ENCODE measurements at regions not wholly inside any gene's neighbourhood (a gene's known extent, or its start where the extent isn't known, plus 50 kb on each side); places are given as distances from the start of the nearest gene placed in this dataset.

- no peak for DNase-seq
Observed at GRCh38 chr15:47824147-47824546, 106.8 kb downstream of the SEMA6D start.

GRCh38 chr15:47829667-47830066 is 112.4 kb downstream of the SEMA6D start:
- DNase-seq = no peak

DNA sequence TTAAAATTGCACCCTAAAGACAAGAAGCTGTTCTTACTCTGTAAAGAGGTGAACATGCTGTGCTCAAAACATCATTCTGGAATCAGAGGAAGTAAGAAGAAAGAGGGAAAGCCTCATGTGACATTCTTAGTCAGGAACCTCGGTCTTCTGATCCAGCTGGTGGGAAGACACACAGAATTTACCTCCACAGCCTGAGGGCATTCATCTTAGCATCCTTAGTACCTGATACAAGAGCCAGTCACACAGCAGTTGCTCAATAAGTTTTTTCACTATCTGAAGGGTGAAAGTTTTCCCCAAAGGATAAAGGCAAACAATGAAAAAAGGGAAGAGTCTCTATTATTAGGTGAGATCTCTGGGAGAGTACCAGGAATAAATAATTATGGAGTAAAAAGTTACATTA is 116.8 kb downstream of the SEMA6D start:
- DNase-seq = no peak

DNA sequence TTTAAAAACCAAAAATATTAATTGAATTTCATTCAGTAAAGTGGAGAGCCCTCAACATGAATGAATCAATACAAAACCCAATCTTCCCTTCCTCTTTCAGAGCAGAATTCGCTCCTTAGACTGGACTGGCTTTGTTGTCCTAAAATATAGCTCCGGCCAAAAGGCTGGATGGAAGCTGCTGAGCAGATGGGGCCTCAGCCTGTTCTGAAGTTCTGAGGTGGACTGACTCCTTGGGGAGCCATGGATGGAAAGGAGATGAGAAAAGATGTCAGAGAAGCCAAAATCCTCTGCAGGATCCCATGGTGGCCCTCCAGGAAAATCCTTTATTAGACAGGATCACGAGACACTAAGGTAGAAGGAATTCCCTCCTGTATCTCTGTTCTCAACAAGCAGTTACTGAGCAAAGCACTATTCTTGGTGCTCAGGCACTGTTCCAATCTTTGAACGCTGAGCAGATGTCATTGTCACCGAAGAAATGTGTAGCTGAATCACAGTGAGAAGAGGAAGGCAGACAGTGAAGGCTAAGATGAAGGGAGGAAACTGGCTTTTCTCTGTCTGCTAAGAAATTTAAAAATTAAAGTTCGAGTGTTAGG is 122.0 kb downstream of the SEMA6D start:
- no peak for DNase-seq

- no peak for DNase-seq
Observed at GRCh38 chr15:47843124-47843663, 125.9 kb downstream of the SEMA6D start.

- DNase-seq = no peak
Observed at GRCh38 chr15:47844437-47844836, 127.1 kb downstream of the SEMA6D start.

- no peak for DNase-seq
Observed at GRCh38 chr15:47846128-47846868, 129.0 kb downstream of the SEMA6D start.

DNA sequence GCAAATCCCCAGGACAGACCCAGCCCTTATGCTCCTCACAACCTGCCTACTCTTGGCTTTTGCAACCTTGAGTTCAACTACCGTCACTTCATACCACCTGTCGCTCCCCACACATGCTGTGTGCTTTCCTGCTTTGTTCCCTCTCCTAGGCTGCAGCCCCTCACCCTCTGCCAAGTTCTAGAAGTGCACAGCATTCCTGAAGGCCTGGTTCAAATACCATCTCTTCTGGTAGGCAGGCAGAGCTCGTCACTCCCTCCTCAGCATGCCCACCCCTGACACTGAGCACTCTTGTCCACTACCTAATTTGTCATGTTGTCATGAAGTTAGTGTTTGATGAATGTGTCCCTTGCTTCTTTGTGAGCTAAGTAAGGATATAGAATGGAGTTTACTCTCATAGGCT is 129.6 kb downstream of the SEMA6D start:
- DNase-seq = no peak

DNA sequence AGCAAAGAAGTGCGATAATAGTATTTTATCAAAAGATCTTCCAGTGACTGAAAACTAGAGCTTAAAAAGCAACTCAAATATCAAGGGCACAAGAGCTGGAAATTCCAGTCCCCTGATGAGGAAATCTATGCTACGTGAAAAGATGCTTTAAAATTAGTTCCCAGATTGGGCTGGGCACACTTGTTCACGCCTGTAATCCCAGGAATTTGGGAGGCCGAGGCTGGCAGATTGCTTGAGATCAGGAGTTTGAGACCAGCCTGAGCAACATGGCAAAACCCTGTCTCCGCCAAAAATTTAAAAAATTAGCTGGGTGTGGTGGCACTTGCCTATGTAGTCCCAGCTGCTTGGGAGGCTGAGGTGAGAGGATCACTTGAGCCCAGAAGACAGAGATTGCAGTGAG is 138.8 kb downstream of the SEMA6D start:
- DNase-seq = no peak

DNA sequence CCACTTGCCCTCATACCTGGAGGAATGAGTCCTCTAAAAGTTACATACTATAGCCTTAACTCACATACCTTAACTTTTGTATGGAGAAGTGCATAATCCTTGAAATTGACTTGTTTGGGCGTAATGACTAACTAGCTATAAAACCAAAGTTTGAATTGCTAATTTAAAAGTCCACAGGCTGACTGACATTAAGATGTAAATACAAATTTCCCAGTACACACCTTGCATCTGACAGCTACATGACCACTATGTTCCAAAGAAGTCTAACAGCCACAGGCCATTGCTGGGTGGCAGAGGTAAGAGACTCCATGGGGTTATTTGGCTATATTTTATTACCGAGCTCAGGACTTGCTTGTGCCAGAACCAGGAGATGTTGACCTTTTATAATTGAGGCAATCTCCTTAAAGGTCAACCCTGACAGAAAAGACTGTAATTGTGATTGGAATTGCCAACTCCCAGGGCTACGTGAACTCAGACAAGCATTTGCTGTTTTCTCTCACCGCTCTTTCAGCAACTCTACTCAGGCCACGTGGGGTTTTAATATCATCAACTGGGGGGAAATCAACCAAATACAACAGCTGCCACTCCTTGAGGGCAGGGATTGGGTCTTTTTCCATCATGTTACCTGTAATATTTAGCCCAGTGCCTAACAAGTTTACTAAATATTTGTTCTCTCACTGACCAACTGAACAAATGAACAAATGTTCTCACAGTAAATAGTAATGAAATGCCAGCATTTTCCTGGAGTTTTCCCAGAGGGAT is 139.9 kb downstream of the SEMA6D start:
- DNase-seq = no peak

DNA sequence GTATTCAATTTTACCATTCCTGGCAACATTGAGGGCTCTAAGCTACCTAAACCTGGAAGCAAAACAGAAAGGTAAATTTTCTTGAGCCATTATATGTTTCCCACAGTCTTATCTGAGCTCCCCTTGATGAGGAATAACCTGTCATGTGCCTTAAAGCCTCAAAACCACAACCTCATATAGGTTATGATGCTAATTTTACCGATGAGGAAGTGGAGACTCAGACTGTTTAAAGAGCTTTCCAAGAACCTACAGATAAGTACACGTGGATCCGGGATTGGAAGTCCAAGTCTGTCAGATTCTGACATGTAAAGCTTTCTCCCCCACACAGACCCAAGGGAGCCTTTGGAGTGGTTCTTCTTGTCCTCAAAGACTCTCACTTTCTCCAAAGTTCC is 140.5 kb downstream of the SEMA6D start:
- no peak for DNase-seq

GRCh38 chr15:47861111-47861903 is 144.0 kb downstream of the SEMA6D start:
- no peak for DNase-seq

GRCh38 chr15:47862402-47862801 is 145.1 kb downstream of the SEMA6D start:
- no peak for DNase-seq

DNA sequence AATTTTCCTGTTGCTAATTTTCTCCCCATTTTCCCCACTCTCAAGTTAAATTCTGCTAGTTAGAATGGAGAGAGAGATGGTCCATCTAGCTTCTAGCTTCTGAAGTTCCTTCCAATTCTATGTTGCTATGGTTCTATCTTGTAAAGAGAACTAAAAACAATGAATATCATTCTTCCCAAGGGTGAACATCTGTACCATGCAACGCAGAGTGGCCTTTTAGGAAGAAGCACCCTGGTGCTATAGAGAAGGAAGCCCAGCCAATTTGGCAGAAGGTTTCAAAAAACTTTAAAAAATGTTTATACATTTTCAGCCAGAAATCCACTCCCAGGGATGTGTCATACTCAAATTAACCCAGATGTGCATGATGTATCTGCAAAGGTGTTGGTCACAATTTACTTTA is 149.1 kb downstream of the SEMA6D start:
- no peak for DNase-seq

- no peak for DNase-seq
Observed at GRCh38 chr15:47870300-47870955, 153.1 kb downstream of the SEMA6D start.

GRCh38 chr15:47870956-47871625 is 153.8 kb downstream of the SEMA6D start:
- peak; percentile 3 for DNase-seq

GRCh38 chr15:47872208-47872607 is 154.9 kb downstream of the SEMA6D start:
- DNase-seq = no peak

GRCh38 chr15:47872869-47873432 is 155.6 kb downstream of the SEMA6D start:
- DNase-seq = no peak

DNA sequence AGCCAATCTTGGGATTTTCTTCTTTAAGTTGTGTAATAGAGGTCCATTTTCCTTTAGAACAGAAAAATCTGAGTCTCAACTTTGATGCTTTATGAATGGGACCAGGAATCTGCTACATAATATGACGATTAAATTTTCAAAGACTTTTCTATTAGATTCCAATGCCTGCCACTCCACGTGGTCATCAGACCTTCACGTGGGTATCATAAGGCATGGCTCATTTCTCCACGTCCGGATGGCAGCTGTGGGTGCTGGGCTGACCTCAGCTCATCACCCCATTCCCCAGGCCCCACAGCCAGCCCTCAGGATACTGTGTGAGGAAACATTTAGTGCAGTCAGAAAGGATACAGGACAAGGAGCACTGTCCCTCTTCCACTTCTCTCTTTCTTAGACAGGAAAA is 159.7 kb downstream of the SEMA6D start:
- DNase-seq = no peak

- no peak for DNase-seq
Observed at GRCh38 chr15:47877836-47878235, 160.5 kb downstream of the SEMA6D start.

DNA sequence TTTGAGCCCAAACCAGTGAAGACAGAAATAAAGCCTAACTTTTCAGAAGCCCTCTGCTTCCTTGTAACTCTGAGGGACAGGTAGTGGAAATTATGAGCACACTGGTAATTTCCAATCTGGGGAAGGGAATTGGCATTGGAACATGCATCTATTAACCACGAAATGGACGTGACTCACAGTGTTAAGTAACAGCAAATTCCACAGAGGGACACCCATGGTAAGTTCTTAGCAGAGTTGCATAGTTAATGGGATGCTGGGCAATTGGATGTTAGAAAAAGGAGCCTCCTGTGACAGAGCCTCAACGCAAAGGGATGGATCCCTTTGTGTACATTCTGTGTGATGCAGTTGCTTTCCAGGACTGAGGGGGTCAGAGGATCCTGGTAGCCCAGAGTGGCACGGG is 168.6 kb downstream of the SEMA6D start:
- no peak for DNase-seq
